HEK293T (cell line): ENCODE measurements at regions not wholly inside any gene's neighbourhood (a gene's known extent, or its start where the extent isn't known, plus 50 kb on each side); places are given as distances from the start of the nearest gene placed in this dataset.

Experiments used
- ARNT ChIP-seq: fragments of 450-650 bp; IDR thresholded peaks from 2 replicates; pipeline ENCODE4 v1.6.1; 2017; ENCODE audit warnings: mild to moderate bottlenecking
- BHLHE40 ChIP-seq: fragments of 450-650 bp; IDR thresholded peaks from 2 replicates; pipeline ENCODE4 v1.6.1; 2016; ENCODE audit warnings: mild to moderate bottlenecking, moderate library complexity, borderline replicate concordance
- CTBP1 ChIP-seq: fragments of 450-650 bp; IDR thresholded peaks from 2 replicates; pipeline ENCODE4 v1.6.1; 2016; ENCODE audit warnings: borderline replicate concordance
- ELF4 ChIP-seq: fragments of 450-650 bp; IDR thresholded peaks from 2 replicates; pipeline ENCODE4 v1.6.1; 2017; ENCODE audit warnings: antibody characterized with exemption
- FOXK2 ChIP-seq: fragments of 450-650 bp; IDR thresholded peaks from 2 replicates; pipeline ENCODE4 v1.6.1; 2016; ENCODE audit warnings: mild to moderate bottlenecking
- FOXM1 ChIP-seq: fragments of 450-650 bp; IDR thresholded peaks from 2 replicates; pipeline ENCODE4 v1.6.1; 2017; ENCODE audit warnings: mild to moderate bottlenecking, borderline replicate concordance
- NFRKB ChIP-seq: fragments of 450-650 bp; IDR thresholded peaks from 2 replicates; pipeline ENCODE4 v1.6.1; 2016; ENCODE audit warnings: mild to moderate bottlenecking, moderate library complexity
- SP1 ChIP-seq: fragments of 450-650 bp; IDR thresholded peaks from 2 replicates; pipeline ENCODE4 v1.6.1; 2017
- SUZ12 ChIP-seq: fragments of 450-650 bp; IDR thresholded peaks from 2 replicates; pipeline ENCODE4 v1.6.1; 2016; ENCODE audit warnings: mild to moderate bottlenecking
- TARDBP ChIP-seq: fragments of 450-650 bp; IDR thresholded peaks from 2 replicates; pipeline ENCODE4 v1.6.1; 2016
- ZNF384 ChIP-seq: fragments of 450-650 bp; IDR thresholded peaks from 2 replicates; pipeline ENCODE4 v1.6.1; 2016

GRCh38 chr7:85415743-85416142 is 228.9 kb upstream of the SEMA3D start:
- TF ChIP-seq FOXK2 (no peak), SP1 (no peak), ZNF384 (no peak), SUZ12 (no peak), TARDBP (no peak), ARNT (no peak), ELF4 (no peak), FOXM1 (no peak), CTBP1 (no peak), BHLHE40 (no peak), NFRKB (no peak)
